PFSK-1 (cell line): ENCODE measurements at regions not wholly inside any gene's neighbourhood (a gene's known extent, or its start where the extent isn't known, plus 50 kb on each side); places are given as distances from the start of the nearest gene placed in this dataset.

Experiments
- POLR2AphosphoS5 ChIP-seq: IDR thresholded peaks from 2 replicates; pipeline ENCODE4 v1.6.1; 2012; ENCODE audit warnings: low read depth, mild to moderate bottlenecking, control low read depth, low read length, moderate library complexity
- REST ChIP-seq, 2 experiments: IDR thresholded peaks; 2 replicates each; pipeline versions ENCODE4 v1.6.1 to v1.8.0; 2011 to 2012; ENCODE audit warnings: low read depth in 2 of 2, low read length in 2 of 2, control low read depth in 1 of 2, inconsistent platforms in 1 of 2, mild to moderate bottlenecking in 1 of 2, moderate library complexity in 1 of 2; ENCODE audit not compliant: insufficient read depth in 1 of 2
- SIN3A ChIP-seq: IDR thresholded peaks from 2 replicates; pipeline ENCODE4 v1.6.1; 2012; ENCODE audit warnings: mild to moderate bottlenecking, low read length, moderate library complexity, borderline replicate concordance; ENCODE audit not compliant: insufficient read depth

- TF ChIP-seq REST (IDR thresholded peaks at IDR 0.05; ENCODE audit: insufficient read depth in 1 of 2, low read depth in 2 of 2, low read length in 2 of 2) (no peak), POLR2AphosphoS5 (no peak), SIN3A (no peak)
Observed at GRCh38 chr2:128535953-128536352, 217.3 kb upstream of the HS6ST1 start.
